Small intestine (tissue), 7 donors: ENCODE measurements at regions not wholly inside any gene's neighbourhood (a gene's known extent, or its start where the extent isn't known, plus 50 kb on each side); places are given as distances from the start of the nearest gene placed in this dataset.

Experiments
- DNase-seq, 2 donors: peaks; one replicate each; pipeline versions ENCODE4 v3.0.0 to v3.0.0-alpha.2; 2013
- FAIRE-seq: peaks from 2 replicates; lab custom pipeline; 2012; peaks lifted over from hg19 to GRCh38; lab: Jason Lieb, UNC
- H3K27ac ChIP-seq, 3 donors: one replicate each; pipeline ENCODE4 v1.5.1; 2013; ENCODE audit warnings: low read length in 2 of 3, mild to moderate bottlenecking in 2 of 3, control low read depth in 1 of 3, inconsistent platforms in 1 of 3, low read depth in 1 of 3, moderate library complexity in 1 of 3
- H3K27me3 ChIP-seq, 3 donors: one replicate each; pipeline ENCODE4 v1.6.1; 2013; ENCODE audit warnings: low read length in 3 of 3, inconsistent platforms in 1 of 3; ENCODE audit not compliant: control insufficient read depth in 3 of 3, insufficient read depth in 3 of 3
- H3K36me3 ChIP-seq, 3 donors: one replicate each; pipeline ENCODE4 v1.6.1; 2013; ENCODE audit warnings: low read length in 3 of 3, inconsistent platforms in 1 of 3, low read depth in 1 of 3, mild to moderate bottlenecking in 1 of 3, moderate library complexity in 1 of 3; ENCODE audit not compliant: control insufficient read depth in 3 of 3, insufficient read depth in 2 of 3
- H3K4me1 ChIP-seq, 3 donors: one replicate each; pipeline ENCODE4 v1.6.1; 2013; ENCODE audit warnings: low read length in 2 of 3, inconsistent platforms in 1 of 3, low read depth in 1 of 3, mild to moderate bottlenecking in 1 of 3, moderate library complexity in 1 of 3; ENCODE audit not compliant: control insufficient read depth in 3 of 3, insufficient read depth in 2 of 3
- H3K4me3 ChIP-seq, 3 donors: one replicate each; pipeline ENCODE4 v1.5.1; 2013; ENCODE audit warnings: low read length in 3 of 3, control low read depth in 1 of 3, inconsistent platforms in 1 of 3, low read depth in 1 of 3, mild to moderate bottlenecking in 1 of 3, moderate library complexity in 1 of 3
- H3K9me3 ChIP-seq, 2 donors: one replicate each; pipeline ENCODE4 v1.6.1; 2013; ENCODE audit warnings: low read depth in 1 of 2, low read length in 1 of 2; ENCODE audit not compliant: control insufficient read depth in 2 of 2, insufficient read depth in 1 of 2
- WGBS, 3 donors: extraction: QIAGEN DNeasy Blood & Tissue Kit; methylation state at CpG; one replicate each; pipeline ENCODE4 v1.1.7; 2013; 5-methylcytosine and 5-hydroxymethylcytosine counted together
- donor health status: healthy with polysubstance abuse.
- donor health status: control.
- donor health status: control.
- donor health status: Bipolar disorder and iron deficiency.
- donor health status: healthy.

DNA sequence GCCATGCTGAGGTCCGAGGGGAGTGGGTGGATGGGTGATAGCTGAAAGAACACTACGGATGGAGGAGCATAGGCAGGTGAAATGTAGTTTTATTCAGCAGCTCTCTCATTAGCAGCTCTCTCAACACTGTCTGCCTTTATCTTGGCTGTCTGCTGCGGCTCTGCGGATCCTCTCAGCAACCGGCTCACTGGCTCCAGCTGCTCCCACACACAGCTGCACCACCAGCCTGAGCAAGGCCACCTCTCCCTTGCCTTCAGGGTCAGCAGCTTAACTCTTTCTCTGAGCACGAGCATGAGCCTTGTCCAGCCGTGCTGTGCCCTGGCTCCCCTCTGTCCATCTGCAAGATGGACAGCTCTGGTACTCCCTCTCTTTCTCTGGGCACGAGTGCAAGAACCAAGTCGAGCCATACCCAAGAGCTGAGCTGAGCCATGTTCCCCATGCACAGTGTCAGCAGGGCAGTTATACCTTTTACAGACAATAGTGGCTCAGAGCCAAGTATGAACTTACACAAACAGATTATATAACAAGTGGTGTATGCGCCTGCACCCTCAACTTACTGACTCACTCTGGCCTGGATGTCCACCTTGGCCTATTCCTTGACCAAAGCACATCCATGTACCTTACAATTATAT, 108.5 kb downstream of the MACIR start:
- no peak for DNase-seq
- H3K27me3 ChIP-seq = no peaks in the 10 kb centered on the region
- 88 to 95% (median 89%) methylated on average over 10 of the region's 10 CpGs for WGBS, 3 donors
- H3K36me3 ChIP-seq = no peaks in the 10 kb centered on the region
- FAIRE-seq = no peak
- no peak overlapping the region for H3K27ac ChIP-seq
- H3K9me3 ChIP-seq = peaks cover 0 to 3% of the 10 kb centered on the region in 2 donors
- H3K4me1 ChIP-seq = peaks cover 0 to under 1% (median 0%) of the 10 kb centered on the region in 3 donors
- H3K4me3 ChIP-seq = no peak overlapping the region

DNA sequence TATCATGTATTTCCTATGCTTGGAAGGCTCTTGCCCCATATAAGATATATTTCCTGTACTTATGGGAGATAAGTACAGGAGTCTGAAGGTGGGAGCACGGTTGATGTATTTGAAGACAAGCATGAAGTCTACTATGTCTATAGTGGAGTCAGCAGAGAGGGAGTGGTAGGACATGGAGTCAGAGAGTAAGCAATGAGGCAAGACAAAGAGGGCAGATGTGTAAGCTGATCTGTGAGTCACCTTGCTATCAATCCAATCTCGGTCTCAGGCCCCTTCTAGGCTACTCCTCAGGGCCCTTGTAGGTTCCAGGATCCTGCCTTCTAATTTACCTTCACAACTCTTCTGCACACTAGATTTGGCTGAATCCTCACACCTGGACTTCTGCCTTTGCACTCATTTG, 105.5 kb downstream of the MACIR start:
- H3K27me3 ChIP-seq = no peaks in the 10 kb centered on the region
- H3K4me3 ChIP-seq = no peak overlapping the region
- no peaks in the 10 kb centered on the region for H3K9me3 ChIP-seq
- FAIRE-seq (no peak), DNase-seq (no peak)
- no peaks in the 10 kb centered on the region for H3K36me3 ChIP-seq
- WGBS, 3 donors = 82 to 87% (median 86%) methylated on average over 2 of the region's 2 CpGs
- no peaks in the 10 kb centered on the region for H3K4me1 ChIP-seq
- H3K27ac ChIP-seq = no peak overlapping the region

GRCh38 chr5:103362211-103362610, 103.6 kb downstream of the MACIR start:
- no peaks in the 10 kb centered on the region for H3K27me3 ChIP-seq
- H3K4me1 ChIP-seq = no peaks in the 10 kb centered on the region
- 76 to 91% (median 77%) methylated on average over 3 of the region's 3 CpGs for WGBS, 3 donors
- DNase-seq (no peak), FAIRE-seq (no peak)
- no peaks in the 10 kb centered on the region for H3K36me3 ChIP-seq
- no peak overlapping the region for H3K27ac ChIP-seq
- no peak overlapping the region for H3K4me3 ChIP-seq
- H3K9me3 ChIP-seq = no peaks in the 10 kb centered on the region

DNA sequence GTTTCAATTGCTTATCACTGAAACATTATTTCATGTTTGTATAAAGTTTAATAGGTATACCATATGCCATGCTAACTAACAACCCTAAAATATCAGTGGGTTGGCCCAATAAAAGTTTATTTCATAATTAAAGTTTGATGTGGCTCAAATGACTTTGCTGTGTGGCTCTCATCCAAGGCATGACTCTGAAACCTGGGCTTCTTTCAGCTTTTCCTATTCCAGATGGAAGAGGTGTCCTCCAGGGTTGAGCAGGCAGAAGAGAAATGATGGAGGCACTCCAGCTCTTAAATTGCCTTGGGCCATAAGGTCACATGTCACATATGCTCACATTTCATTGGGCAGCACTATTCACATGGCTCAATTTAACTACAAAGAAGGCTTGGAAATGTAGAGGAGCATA, 101.9 kb downstream of the MACIR start:
- H3K27me3 ChIP-seq = no peaks in the 10 kb centered on the region
- no peaks in the 10 kb centered on the region for H3K4me1 ChIP-seq
- H3K27ac ChIP-seq = no peak overlapping the region
- DNase-seq = no peak
- no peak overlapping the region for H3K4me3 ChIP-seq
- FAIRE-seq = no peak
- H3K9me3 ChIP-seq = no peaks in the 10 kb centered on the region
- no peaks in the 10 kb centered on the region for H3K36me3 ChIP-seq

DNA sequence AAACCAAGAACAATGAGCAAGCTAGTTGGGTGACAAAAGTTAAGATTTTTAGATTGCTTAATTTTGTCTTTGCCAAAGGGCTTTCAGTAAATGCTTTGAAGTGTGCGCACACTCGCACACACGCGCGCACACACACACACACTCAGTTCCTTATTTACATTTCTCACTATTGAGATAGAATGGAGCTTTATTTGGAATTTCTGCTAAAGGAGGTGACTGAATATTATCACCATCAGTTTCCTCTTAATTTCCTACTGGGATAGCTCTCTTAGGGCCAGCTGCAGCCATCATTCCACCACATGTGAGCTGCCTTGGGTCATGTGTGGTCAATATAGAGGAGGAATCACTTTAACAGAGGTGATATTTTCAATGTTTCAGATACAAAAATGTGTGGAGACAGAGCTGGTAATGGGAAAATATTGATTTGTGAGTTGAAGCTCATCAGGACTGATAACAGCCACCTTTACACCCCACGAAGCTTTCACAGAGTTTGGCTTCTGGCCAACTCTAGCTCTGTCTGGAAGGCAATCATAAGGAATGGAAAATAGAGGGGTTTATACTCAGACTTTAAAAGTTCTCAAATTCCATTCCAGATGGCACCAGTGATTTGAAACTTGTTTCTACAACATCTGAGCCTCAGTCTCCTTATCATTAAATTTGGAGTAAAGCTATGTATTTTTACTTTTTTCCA, 99.9 kb downstream of the MACIR start:
- H3K4me1 ChIP-seq = no peaks in the 10 kb centered on the region
- no peaks in the 10 kb centered on the region for H3K36me3 ChIP-seq
- no peak overlapping the region for H3K4me3 ChIP-seq
- no peak overlapping the region for H3K27ac ChIP-seq
- no peak for FAIRE-seq
- 32 to 66% (median 55%) methylated on average over 6 of the region's 6 CpGs for WGBS, 3 donors
- no peaks in the 10 kb centered on the region for H3K27me3 ChIP-seq
- peak; percentile 55 to 59 for DNase-seq
- no peaks in the 10 kb centered on the region for H3K9me3 ChIP-seq

GRCh38 chr5:103357636-103358035, 99.1 kb downstream of the MACIR start:
- no peak for FAIRE-seq
- 56 to 60% (median 57%) methylated on average over 3 of the region's 3 CpGs for WGBS, 3 donors

GRCh38 chr5:103356350-103357091, 98.0 kb downstream of the MACIR start:
- FAIRE-seq = no peak
- WGBS, 3 donors = 74 to 88% (median 76%) methylated on average over 3 of the region's 3 CpGs
- no peaks in the 10 kb centered on the region for H3K27me3 ChIP-seq
- H3K4me3 ChIP-seq = no peak overlapping the region
- no peaks in the 10 kb centered on the region for H3K4me1 ChIP-seq
- H3K9me3 ChIP-seq = no peaks in the 10 kb centered on the region
- H3K27ac ChIP-seq = no peak overlapping the region
- H3K36me3 ChIP-seq = no peaks in the 10 kb centered on the region
- DNase-seq = no peak

More at GRCh38 chr5:103357636-103358035, 99.1 kb downstream of the MACIR start:
- no peak for DNase-seq
- no peak overlapping the region for H3K4me3 ChIP-seq
- no peak overlapping the region for H3K27ac ChIP-seq
- H3K4me1 ChIP-seq = no peaks in the 10 kb centered on the region
- no peaks in the 10 kb centered on the region for H3K27me3 ChIP-seq
- no peaks in the 10 kb centered on the region for H3K9me3 ChIP-seq
- H3K36me3 ChIP-seq = no peaks in the 10 kb centered on the region

DNA sequence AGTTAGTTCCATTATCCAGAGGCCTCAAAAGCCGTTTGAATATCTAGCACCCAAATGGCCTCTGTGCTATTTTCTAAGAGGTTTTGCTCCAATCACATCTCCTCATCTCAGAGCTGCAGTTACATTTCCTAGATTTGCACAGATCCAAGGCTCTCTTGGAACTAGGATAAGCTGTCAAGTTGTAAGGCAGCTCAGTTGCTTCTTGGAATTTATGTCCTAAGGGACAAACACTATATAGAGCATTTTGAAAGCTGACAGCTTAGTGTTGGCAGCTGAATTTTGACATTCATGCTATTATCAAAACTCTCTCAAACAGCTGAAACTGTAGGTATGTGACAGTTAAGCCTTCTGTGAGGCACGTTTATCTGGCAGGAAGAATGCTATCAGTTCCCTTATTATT, 97.0 kb downstream of the MACIR start:
- H3K27me3 ChIP-seq = no peaks in the 10 kb centered on the region
- H3K4me1 ChIP-seq = no peaks in the 10 kb centered on the region
- DNase-seq = no peak
- no peaks in the 10 kb centered on the region for H3K36me3 ChIP-seq
- 30 to 40% (median 37%) methylated on average over 2 of the region's 2 CpGs for WGBS, 3 donors
- FAIRE-seq = no peak
- no peak overlapping the region for H3K27ac ChIP-seq
- no peaks in the 10 kb centered on the region for H3K9me3 ChIP-seq
- H3K4me3 ChIP-seq = no peak overlapping the region
